ENCODE measurements at regions not wholly inside any gene's neighbourhood (a gene's known extent, or its start where the extent isn't known, plus 50 kb on each side); places are given as distances from the start of the nearest gene placed in this dataset.
"Not testable (repeated sequence)": the region's sequence is repeated elsewhere in the genome, so short reads cannot be mapped to it uniquely, and the experiment has no call there.

DNA sequence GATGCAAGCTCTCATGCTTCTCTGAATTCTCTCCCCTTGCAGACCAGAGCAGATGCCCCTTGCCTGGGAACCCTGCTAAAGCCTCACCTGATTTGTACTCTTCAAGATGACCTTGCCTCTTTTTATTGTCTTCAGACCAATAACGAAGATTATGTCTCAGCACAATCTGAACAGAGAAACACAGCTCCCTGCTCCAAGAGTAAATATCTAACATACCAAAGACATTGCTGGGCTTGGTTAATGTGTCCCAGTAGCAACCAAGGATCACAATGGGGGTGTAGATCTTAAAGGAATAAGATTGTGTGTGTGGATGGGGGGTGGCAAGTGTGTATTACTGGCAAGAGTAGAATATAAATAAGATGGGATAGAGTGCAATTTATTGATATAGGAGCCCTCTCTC is 67.6 kb upstream of the LHFPL2 start:
- ChIA-PET CTCF (no interaction called here), POLR2A (no interaction called here)
- H3K27me3 ChIP-seq (ENCODE audit: control insufficient read depth, insufficient read depth, low read length) = no peaks in the 10 kb centered on the region
- TF ChIP-seq SIN3A (IDR thresholded peaks at IDR 0.05; ENCODE audit: borderline replicate concordance, insufficient read depth, low read depth, low read length) (no peak), POLR2AphosphoS5 (IDR thresholded peaks at IDR 0.05; ENCODE audit: low read depth, low read length) (no peak), TCF7L2 (IDR thresholded peaks at IDR 0.05; ENCODE audit: low read depth, low read length) (no peak)
- TF ChIP-seq, protein P1, sequence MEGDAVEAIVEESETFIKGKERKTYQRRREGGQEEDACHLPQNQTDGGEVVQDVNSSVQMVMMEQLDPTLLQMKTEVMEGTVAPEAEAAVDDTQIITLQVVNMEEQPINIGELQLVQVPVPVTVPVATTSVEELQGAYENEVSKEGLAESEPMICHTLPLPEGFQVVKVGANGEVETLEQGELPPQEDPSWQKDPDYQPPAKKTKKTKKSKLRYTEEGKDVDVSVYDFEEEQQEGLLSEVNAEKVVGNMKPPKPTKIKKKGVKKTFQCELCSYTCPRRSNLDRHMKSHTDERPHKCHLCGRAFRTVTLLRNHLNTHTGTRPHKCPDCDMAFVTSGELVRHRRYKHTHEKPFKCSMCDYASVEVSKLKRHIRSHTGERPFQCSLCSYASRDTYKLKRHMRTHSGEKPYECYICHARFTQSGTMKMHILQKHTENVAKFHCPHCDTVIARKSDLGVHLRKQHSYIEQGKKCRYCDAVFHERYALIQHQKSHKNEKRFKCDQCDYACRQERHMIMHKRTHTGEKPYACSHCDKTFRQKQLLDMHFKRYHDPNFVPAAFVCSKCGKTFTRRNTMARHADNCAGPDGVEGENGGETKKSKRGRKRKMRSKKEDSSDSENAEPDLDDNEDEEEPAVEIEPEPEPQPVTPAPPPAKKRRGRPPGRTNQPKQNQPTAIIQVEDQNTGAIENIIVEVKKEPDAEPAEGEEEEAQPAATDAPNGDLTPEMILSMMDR (IDR thresholded peaks at IDR 0.05) = no peak
- no peak overlapping the region for H3K4me3 ChIP-seq (ENCODE audit: low read depth in 2 of 2, low read length in 2 of 2)
- no peak overlapping the region for H3K27ac ChIP-seq (ENCODE audit: low read length)
- in situ Hi-C loops (cut with HindIII; ENCODE audit: low pct_unique_long_range_greater_than_20kb, low sequenced_read_pairs) (no loop called here), intact Hi-C loops (cut with micrococcal nuclease; ENCODE audit: unreplicated experiment) (no loop called here)
- peaks cover 5% of the 10 kb centered on the region; the same call in 1 of the 2 replicates for H3K4me1 ChIP-seq (ENCODE audit: control insufficient read depth, insufficient read depth, low read length)
- DNase-seq (ENCODE audit: low read depth, low spot score) = no peak
- H3K9me3 ChIP-seq (ENCODE audit: control insufficient read depth, insufficient read depth, low read depth, low read length) = no peaks in the 10 kb centered on the region
- no peak; the same call in 1 of the 2 replicates for ATAC-seq
- BruUV-seq (replicated peaks) = no TSS peak
- no peaks in the 10 kb centered on the region for H3K36me3 ChIP-seq (ENCODE audit: control insufficient read depth, insufficient read depth, low read length)

DNA sequence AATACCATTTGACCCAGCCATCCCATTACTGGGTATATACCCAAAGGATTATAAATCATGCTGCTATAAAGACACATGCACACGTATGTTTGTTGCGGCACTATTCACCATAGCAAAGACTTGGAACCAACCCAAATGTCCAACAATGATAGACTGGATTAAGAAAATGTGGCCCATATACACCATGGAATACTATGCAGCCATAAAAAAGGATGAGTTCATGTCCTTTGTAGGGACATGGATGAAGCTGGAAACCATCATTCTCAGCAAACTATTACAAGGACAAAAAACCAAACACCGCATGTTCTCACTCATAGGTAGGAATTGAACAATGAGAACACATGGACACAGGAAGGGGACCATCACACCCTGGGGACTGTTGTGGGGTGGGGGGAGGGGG is 66.8 kb upstream of the LHFPL2 start:
- intact Hi-C loops (cut with micrococcal nuclease; ENCODE audit: unreplicated experiment); DNase-seq (ENCODE audit: low read depth, low spot score); H3K27me3 ChIP-seq (ENCODE audit: control insufficient read depth, insufficient read depth, low read length); BruUV-seq (replicated peaks); H3K4me1 ChIP-seq (ENCODE audit: control insufficient read depth, insufficient read depth, low read length); H3K4me3 ChIP-seq (ENCODE audit: low read depth in 2 of 2, low read length in 2 of 2); H3K27ac ChIP-seq (ENCODE audit: low read length); POLR2A ChIA-PET; CTCF ChIA-PET; H3K9me3 ChIP-seq (ENCODE audit: control insufficient read depth, insufficient read depth, low read depth, low read length); ATAC-seq; H3K36me3 ChIP-seq (ENCODE audit: control insufficient read depth, insufficient read depth, low read length); in situ Hi-C loops (cut with HindIII; ENCODE audit: low pct_unique_long_range_greater_than_20kb, low sequenced_read_pairs): not testable (repeated sequence)

DNA sequence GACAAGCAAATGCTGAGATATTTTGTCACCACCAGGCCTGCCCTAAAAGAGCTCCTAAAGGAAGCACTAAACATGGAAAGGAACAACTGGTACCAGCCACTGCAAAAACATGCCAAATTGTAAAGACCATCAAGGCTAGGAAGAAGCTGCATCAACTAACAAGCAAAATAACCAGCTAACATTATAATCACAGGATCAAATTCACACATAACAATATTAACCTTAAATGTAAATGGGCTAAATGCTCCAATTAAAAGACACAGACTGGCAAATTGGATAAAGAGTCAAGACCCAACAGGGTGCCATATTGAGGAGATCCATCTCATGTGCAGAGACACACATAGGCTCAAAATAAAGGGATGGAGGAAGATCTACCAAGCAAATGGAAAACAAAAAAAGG is 63.1 kb upstream of the LHFPL2 start:
- H3K27me3 ChIP-seq (ENCODE audit: control insufficient read depth, insufficient read depth, low read length); ATAC-seq; BruUV-seq (replicated peaks); in situ Hi-C loops (cut with HindIII; ENCODE audit: low pct_unique_long_range_greater_than_20kb, low sequenced_read_pairs); H3K4me3 ChIP-seq (ENCODE audit: low read depth in 2 of 2, low read length in 2 of 2); H3K36me3 ChIP-seq (ENCODE audit: control insufficient read depth, insufficient read depth, low read length); CTCF ChIA-PET; H3K27ac ChIP-seq (ENCODE audit: low read length); POLR2A ChIA-PET; intact Hi-C loops (cut with micrococcal nuclease; ENCODE audit: unreplicated experiment); DNase-seq (ENCODE audit: low read depth, low spot score); H3K9me3 ChIP-seq (ENCODE audit: control insufficient read depth, insufficient read depth, low read depth, low read length); H3K4me1 ChIP-seq (ENCODE audit: control insufficient read depth, insufficient read depth, low read length): not testable (repeated sequence)

DNA sequence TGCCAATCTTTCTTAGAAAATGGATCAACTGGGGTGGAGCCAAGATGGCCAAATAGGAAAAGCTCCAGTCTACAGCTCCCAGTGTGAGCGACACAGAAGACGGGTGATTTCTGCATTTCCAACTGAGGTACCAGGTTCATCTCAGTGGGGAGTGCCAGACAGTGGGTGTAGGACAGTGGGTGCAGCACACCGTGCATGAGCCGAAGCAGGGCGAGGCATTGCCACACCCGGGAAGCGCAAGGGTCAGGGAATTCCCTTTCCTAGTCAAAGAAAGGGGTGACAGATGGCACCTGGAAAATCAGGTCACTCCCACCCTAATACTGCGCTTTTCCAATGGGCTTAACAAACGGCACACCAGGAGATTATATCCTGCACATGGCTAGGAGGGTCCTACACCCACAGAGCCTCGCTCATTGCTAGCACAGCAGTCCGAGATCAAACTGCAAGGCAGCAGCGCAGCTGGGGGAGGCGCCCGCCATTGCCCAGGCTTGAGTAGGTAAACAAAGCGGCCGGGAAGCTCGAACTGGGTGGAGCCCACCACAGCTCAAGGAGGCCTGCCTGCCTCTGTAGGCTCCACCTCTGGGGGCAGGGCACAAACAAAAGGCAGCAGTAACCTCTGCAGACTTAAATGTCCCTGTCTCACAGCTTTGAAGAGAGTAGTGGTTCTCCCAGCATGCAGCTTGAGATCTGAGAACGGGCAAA is 61.3 kb upstream of the LHFPL2 start:
- H3K4me3 ChIP-seq (ENCODE audit: low read depth in 2 of 2, low read length in 2 of 2); intact Hi-C loops (cut with micrococcal nuclease; ENCODE audit: unreplicated experiment); H3K36me3 ChIP-seq (ENCODE audit: control insufficient read depth, insufficient read depth, low read length); ATAC-seq; H3K4me1 ChIP-seq (ENCODE audit: control insufficient read depth, insufficient read depth, low read length); BruUV-seq (replicated peaks); in situ Hi-C loops (cut with HindIII; ENCODE audit: low pct_unique_long_range_greater_than_20kb, low sequenced_read_pairs); POLR2A ChIA-PET; CTCF ChIA-PET; DNase-seq (ENCODE audit: low read depth, low spot score); H3K27me3 ChIP-seq (ENCODE audit: control insufficient read depth, insufficient read depth, low read length); H3K27ac ChIP-seq (ENCODE audit: low read length); H3K9me3 ChIP-seq (ENCODE audit: control insufficient read depth, insufficient read depth, low read depth, low read length): not testable (repeated sequence)
